OCI-LY7 (cell line): ENCODE measurements at regions not wholly inside any gene's neighbourhood (a gene's known extent, or its start where the extent isn't known, plus 50 kb on each side); places are given as distances from the start of the nearest gene placed in this dataset.

ENCODE experiments used
- EZH2phosphoT487 ChIP-seq: fragments of 200-600 bp; sonication (generic); IDR thresholded peaks from 2 replicates; pipeline ENCODE4 v1.6.1; 2018; ENCODE audit warnings: low read depth, borderline replicate concordance, mild to moderate bottlenecking, mixed run types, antibody characterized with exemption, low read length, moderate library complexity, mixed read lengths
- TF ChIP-seq, protein P1 (sequence below): fragments of 200-600 bp; sonication (generic); conservative IDR thresholded peaks from 2 replicates; pipeline ENCODE4 v1.5.1; 2014; ENCODE audit warnings: mild to moderate bottlenecking, antibody characterized with exemption, low read length, moderate library complexity, mixed read lengths

DNA sequence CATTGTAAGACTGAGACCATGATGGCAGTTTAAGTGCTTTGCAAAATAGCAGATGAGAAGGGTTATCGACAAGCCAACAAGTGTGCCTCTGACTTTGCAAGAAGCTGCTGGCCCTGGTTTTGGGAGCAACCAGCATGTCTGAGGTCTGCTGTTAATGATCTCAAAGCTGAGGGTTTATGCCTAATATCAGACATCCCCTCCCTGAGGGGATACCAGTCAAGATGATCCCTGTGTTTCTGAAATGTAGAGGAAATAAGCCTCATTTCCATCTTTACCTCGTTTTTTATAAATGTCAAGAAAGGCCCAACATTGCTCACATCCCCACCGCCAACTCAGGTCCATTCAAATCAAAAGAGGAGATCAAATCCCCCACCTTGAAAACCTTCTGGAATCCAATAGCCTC lies 120.6 kb downstream of the MYCN start:
- TF ChIP-seq, protein P1, sequence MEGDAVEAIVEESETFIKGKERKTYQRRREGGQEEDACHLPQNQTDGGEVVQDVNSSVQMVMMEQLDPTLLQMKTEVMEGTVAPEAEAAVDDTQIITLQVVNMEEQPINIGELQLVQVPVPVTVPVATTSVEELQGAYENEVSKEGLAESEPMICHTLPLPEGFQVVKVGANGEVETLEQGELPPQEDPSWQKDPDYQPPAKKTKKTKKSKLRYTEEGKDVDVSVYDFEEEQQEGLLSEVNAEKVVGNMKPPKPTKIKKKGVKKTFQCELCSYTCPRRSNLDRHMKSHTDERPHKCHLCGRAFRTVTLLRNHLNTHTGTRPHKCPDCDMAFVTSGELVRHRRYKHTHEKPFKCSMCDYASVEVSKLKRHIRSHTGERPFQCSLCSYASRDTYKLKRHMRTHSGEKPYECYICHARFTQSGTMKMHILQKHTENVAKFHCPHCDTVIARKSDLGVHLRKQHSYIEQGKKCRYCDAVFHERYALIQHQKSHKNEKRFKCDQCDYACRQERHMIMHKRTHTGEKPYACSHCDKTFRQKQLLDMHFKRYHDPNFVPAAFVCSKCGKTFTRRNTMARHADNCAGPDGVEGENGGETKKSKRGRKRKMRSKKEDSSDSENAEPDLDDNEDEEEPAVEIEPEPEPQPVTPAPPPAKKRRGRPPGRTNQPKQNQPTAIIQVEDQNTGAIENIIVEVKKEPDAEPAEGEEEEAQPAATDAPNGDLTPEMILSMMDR = no peak
- TF ChIP-seq EZH2phosphoT487 = no peak
